ENCODE measurements at regions not wholly inside any gene's neighbourhood (a gene's known extent, or its start where the extent isn't known, plus 50 kb on each side); places are given as distances from the start of the nearest gene placed in this dataset.

DNA sequence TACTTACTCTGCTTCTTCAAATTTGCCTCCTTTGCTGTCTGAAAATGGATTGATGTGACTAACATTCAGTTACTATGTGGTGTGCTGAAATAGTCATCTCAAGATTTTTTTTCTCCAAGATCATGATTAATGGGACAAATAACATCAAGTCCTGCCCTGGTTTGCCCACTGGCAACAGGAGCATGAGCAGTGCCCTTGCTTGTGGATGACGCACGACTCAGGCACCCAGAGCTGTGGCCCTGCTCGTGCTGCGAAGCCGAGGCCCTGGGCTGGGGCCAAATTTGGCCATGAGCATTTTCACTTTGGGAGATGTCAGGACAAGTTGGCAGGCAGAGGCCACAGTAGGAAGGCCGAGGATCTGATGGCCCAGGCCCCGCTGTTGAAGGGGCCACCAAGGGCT is 239.8 kb upstream of the IGFBP3 start:
- no peak for DNase-seq (ENCODE audit: low read depth in 2 of 3, low spot score in 1 of 3)

GRCh38 chr7:46157931-46158330 is 236.9 kb upstream of the IGFBP3 start:
- no peak for DNase-seq (ENCODE audit: low read depth in 2 of 3, low spot score in 1 of 3)

- no peak for DNase-seq (ENCODE audit: low read depth in 2 of 3, low spot score in 1 of 3)
Measured at GRCh38 chr7:46157404-46157803, 236.3 kb upstream of the IGFBP3 start.

DNA sequence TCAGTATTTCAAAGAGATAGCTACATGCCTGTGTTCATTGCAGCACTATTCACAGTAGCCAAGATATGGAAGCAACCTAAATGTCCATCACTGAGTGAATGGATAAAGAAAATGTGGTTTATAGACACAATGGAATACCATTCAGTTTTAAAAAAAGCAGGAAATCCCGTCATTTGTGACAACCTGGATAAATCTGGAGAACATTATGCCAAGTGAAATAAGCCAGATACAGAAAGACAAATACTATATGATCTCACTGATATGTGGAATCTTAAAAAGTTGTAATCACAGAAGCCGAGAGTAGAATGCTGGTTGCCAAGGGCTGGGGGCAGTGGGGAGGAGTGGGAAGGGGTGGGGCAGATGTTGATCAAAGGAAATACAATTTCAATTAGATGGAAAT is 235.8 kb upstream of the IGFBP3 start:
- no peak for DNase-seq (ENCODE audit: low read depth in 2 of 3, low spot score in 1 of 3)

GRCh38 chr7:46156086-46156485 is 235.0 kb upstream of the IGFBP3 start:
- DNase-seq (ENCODE audit: low read depth in 2 of 3, low spot score in 1 of 3) = no peak

GRCh38 chr7:46155367-46155766 is 234.3 kb upstream of the IGFBP3 start:
- no peak for DNase-seq (ENCODE audit: low read depth in 2 of 3, low spot score in 1 of 3)

GRCh38 chr7:46153951-46154787 is 233.1 kb upstream of the IGFBP3 start:
- DNase-seq (ENCODE audit: low read depth in 2 of 3, low spot score in 1 of 3) = no peak

- DNase-seq (ENCODE audit: low read depth in 2 of 3, low spot score in 1 of 3) = no peak
Measured at GRCh38 chr7:46153583-46153950, 232.5 kb upstream of the IGFBP3 start.

DNA sequence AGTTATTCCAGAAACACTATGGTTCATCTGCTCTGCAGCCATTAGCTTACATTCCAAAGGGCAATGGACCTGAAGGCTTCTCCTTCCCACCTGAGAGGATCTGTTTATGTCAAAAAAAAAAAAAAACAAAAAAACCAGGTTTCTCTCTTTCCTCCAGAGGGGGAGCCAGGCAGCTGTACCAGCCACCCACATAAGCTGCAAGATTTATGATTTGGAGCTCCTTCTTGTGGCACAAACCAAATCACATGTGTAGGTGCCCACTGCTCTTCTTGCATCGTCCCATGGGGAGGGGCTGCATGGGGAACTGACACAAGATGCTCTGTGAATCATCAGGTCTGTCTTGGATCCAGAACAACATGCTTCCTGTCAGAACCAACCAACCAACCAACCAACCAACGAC is 231.6 kb upstream of the IGFBP3 start:
- no peak for DNase-seq (ENCODE audit: low read depth in 2 of 3, low spot score in 1 of 3)

DNA sequence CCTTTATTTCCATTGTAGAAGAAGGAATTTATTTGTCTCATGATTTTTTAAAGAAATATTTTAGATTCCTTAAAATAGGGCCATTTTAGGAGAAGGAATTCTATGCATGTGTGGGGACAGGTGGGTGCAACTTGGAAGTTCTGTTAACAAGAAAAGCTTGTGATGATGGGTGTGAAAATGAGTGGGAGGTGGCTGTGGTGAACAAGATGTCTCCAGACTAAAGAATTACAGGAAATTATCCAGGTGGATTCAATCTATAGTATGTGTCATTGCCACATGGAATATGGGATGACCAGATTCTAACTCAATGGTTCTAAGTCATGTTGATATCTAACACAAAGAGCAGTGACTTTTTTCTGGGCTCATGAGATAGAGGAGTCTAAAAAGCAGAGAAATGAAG is 229.6 kb upstream of the IGFBP3 start:
- no peak for DNase-seq (ENCODE audit: low read depth in 2 of 3, low spot score in 1 of 3)

GRCh38 chr7:46150202-46150601 is 229.1 kb upstream of the IGFBP3 start:
- DNase-seq (ENCODE audit: low read depth in 2 of 3, low spot score in 1 of 3) = no peak

DNA sequence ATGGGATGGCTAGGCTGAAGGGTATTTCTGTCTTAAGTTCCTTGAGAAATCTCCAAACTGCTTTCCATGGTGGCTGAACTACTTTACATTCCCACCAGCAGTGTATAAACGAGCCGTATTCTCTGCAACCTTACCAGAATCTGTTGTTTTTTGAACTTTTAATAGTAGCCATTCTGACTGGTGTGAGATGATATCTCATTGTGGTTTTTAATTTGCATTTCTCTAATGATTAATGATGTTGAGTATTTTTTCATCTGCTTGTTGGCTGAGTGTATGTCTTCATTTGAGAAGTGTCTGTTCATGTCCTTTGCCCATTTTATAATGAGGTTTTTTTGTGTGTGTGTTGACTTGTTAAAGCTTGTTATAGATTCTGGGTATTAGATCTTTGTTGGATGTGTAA is 226.8 kb upstream of the IGFBP3 start:
- no peak for DNase-seq (ENCODE audit: low read depth in 2 of 3, low spot score in 1 of 3)

DNA sequence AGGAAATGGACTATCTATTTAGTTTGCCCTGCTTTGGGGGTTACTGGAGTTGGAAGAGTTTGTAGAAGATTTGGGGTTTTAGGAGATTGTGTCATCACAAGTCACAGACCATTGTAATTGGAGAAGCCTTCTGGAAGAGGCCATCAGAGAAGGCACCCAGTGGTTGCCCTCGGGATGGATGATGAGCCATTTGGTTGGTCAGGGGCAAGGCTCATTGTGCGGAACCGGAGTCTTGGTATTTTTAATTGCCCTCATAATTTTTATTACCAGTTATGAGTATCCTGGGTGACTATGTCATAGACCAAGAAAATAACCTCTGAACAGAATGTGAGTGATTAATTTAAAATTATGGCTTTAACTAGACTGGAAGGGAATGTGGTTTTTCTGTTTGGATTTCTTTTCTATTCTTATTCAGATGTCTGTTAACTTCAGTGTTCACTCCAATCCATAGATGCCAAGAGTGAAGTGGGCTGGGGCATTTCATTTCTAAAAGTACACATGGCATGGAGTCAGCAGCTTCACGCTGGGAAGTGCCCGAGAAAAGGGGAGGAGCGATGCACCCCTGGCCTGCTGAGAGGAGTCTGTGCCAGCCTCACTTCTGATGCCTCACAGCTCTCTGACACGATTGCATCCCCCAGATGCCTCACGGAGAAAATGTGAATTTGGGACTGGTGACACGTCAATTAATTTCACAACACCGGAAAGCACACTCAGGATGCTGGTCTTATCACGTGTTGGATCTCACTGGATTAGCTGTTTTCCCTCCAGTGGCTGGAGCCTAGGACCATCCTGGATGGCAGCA is 225.6 kb upstream of the IGFBP3 start:
- DNase-seq (ENCODE audit: low read depth in 2 of 3, low spot score in 1 of 3) = no peak

- no peak for DNase-seq (ENCODE audit: low read depth in 2 of 3, low spot score in 1 of 3)
Measured at GRCh38 chr7:46145412-46145811, 224.3 kb upstream of the IGFBP3 start.

DNA sequence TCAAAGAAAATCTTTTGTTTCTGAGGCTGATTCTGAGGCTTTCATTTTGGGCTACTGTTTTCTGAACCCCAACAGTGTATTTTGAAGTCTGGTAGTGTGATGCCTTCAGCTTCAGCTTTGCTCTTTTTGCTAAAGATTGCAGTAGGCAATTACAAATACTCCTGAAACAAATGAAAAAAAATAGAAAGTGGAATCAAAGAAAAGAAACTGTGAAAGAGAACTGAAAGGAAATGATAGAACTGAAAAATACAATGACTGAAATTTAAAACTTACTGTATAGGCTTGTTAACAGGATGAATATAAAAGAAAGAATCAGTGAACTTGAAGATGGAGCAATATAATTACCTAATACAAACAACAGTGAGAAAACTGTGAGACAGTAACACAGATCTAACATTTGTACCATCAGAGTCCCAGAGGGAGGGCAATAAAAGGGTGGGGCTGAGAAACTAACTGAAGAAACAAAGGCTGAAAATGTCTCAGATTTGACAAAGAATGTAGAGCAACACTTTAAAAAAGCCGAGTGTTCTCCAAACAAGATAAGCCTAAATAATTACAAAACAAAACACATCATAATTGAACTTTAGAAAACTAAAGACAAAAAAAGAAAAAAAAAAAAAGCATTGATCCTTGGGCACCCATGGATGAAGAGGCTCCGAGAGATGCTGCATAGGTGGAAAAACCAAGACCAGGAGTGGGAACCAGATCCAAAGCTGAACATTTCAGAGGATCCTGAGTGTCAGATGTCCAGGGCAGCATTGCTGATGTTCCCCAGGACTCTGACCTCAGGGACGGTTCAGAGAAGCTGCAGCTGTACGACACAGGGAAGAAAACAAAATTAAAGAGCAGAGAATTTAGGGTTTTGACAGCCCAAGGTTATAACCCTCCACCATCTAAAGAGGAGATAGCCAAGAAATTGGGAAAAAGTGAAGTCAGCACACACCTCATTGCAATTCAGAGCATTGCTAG is 223.2 kb upstream of the IGFBP3 start:
- DNase-seq (ENCODE audit: low read depth in 2 of 3, low spot score in 1 of 3) = no peak

DNA sequence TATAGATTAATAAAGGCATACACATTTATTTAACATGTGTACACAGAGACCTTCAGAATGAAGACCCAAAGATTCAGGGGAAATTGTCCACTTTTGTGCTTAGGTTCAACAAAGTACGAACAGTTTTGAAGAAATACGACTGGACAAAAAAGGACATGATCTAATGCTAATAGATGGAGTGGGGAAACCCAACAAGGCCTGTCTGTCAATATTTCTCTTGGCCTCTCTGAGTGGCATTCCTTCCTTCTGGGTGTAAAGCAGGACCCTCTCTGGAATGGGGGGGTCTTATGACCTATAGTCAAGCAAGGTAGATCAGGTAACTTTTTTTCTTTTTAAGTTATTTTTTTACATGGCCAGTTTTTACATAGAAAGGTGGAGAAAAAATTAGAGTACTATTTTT is 222.3 kb upstream of the IGFBP3 start:
- no peak for DNase-seq (ENCODE audit: low read depth in 2 of 3, low spot score in 1 of 3)

- DNase-seq (ENCODE audit: low read depth in 2 of 3, low spot score in 1 of 3) = no peak
Measured at GRCh38 chr7:46139079-46139478, 218.0 kb upstream of the IGFBP3 start.

DNA sequence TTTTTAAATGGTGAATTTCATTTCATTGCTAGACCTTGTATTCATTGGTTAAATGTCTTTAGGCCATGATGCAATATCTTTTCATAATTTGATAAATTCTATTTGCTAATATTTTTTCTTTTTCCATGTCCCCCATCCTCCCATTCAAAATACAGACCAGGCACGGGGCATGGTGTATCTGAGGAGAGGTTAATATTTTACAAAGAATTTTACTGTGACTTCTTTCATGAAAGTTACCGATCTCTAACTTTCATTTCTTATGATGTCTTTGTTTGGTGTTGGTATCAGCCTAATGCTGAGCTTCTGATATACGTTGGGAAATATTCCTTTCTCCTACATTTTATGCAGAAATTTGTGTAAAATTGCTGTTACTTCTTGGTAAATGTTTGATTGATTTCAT is 216.7 kb upstream of the IGFBP3 start:
- no peak for DNase-seq (ENCODE audit: low read depth in 2 of 3, low spot score in 1 of 3)

DNA sequence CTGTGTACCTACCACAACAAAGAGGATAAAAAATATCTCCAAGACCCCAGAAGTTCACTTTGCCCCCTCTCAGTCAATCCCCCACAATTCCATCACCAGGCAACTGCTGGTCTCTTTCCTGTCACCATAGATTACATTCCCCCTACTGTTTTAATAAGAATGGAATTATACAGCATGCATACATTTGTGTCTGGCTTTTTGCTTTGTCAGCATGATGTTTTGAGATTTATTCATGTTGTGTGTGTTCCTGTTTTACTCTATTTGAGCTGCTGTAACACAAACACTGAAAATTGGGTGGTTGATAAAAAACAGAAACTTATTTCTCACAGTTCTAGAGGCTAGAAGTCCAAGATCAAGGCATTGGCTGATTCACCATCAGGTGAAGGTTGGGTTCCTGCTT is 214.5 kb upstream of the IGFBP3 start:
- DNase-seq (ENCODE audit: low read depth in 2 of 3, low spot score in 1 of 3) = no peak

- no peak for DNase-seq (ENCODE audit: low read depth in 2 of 3, low spot score in 1 of 3)
Measured at GRCh38 chr7:46134795-46135194, 213.7 kb upstream of the IGFBP3 start.

- no peak for DNase-seq (ENCODE audit: low read depth in 2 of 3, low spot score in 1 of 3)
Measured at GRCh38 chr7:46134385-46134784, 213.3 kb upstream of the IGFBP3 start.
